Stimulated activated CD8-positive, alpha-beta memory T cell treated with anti-CD3 and anti-CD28 coated beads, Interleukin-4, amount 100 ng/mL, for 48 hours (primary cell): ENCODE measurements at regions not wholly inside any gene's neighbourhood (a gene's known extent, or its start where the extent isn't known, plus 50 kb on each side); places are given as distances from the start of the nearest gene placed in this dataset.

Experiments used
- DNase-seq: peaks from one replicate; pipeline ENCODE4 v3.0.0-alpha.2; 2020

- no peak for DNase-seq
These were observed 521.8 kb downstream of the LMO7 start for GRCh38 chr13:76157926-76158325.

GRCh38 chr13:76153239-76153638, 517.1 kb downstream of the LMO7 start:
- no peak for DNase-seq

- no peak for DNase-seq
These were observed 512.8 kb downstream of the LMO7 start for GRCh38 chr13:76148926-76149325.

GRCh38 chr13:76148374-76148773, 512.2 kb downstream of the LMO7 start:
- DNase-seq, result no peak

GRCh38 chr13:76132532-76132931, 496.4 kb downstream of the LMO7 start:
- DNase-seq, result no peak

GRCh38 chr13:76131551-76131950, 495.4 kb downstream of the LMO7 start:
- no peak for DNase-seq

- DNase-seq, result no peak
These were observed 493.3 kb downstream of the LMO7 start for GRCh38 chr13:76129305-76130000.

- DNase-seq, result no peak
These were observed 491.8 kb downstream of the LMO7 start for GRCh38 chr13:76127922-76128321.

GRCh38 chr13:76123548-76123947, 487.4 kb downstream of the LMO7 start:
- DNase-seq, result no peak

GRCh38 chr13:76116751-76117360, 480.7 kb downstream of the LMO7 start:
- DNase-seq, result no peak

- no peak for DNase-seq
These were observed 470.6 kb downstream of the LMO7 start for GRCh38 chr13:76106763-76107162.

GRCh38 chr13:76094645-76095044, 458.5 kb downstream of the LMO7 start:
- no peak for DNase-seq

GRCh38 chr13:76091076-76091475, 454.9 kb downstream of the LMO7 start:
- DNase-seq, result no peak

GRCh38 chr13:76086729-76087128, 450.6 kb downstream of the LMO7 start:
- no peak for DNase-seq

GRCh38 chr13:76067850-76068249, 431.7 kb downstream of the LMO7 start:
- no peak for DNase-seq

GRCh38 chr13:76053181-76053580, 417.1 kb downstream of the LMO7 start:
- DNase-seq, result no peak

- DNase-seq, result no peak
These were observed 413.2 kb downstream of the LMO7 start for GRCh38 chr13:76049376-76049746.

- DNase-seq, result no peak
These were observed 412.7 kb downstream of the LMO7 start for GRCh38 chr13:76048675-76049375.

- no peak for DNase-seq
These were observed 412.0 kb downstream of the LMO7 start for GRCh38 chr13:76048131-76048530.

- no peak for DNase-seq
These were observed 407.7 kb downstream of the LMO7 start for GRCh38 chr13:76043874-76044273.

GRCh38 chr13:76038920-76039716, 403.0 kb downstream of the LMO7 start:
- DNase-seq, result no peak

GRCh38 chr13:76036176-76036575, 400.0 kb downstream of the LMO7 start:
- DNase-seq, result no peak

GRCh38 chr13:76035711-76036110, 399.6 kb downstream of the LMO7 start:
- no peak for DNase-seq

GRCh38 chr13:76029706-76030105, 393.6 kb downstream of the LMO7 start:
- no peak for DNase-seq
